ENCODE measurements at regions not wholly inside any gene's neighbourhood (a gene's known extent, or its start where the extent isn't known, plus 50 kb on each side); places are given as distances from the start of the nearest gene placed in this dataset.

GRCh38 chr17:27980043-27980442 lies 62.4 kb upstream of the NLK start:
- DNase-seq (ENCODE audit: low read depth) = no peak
- TF ChIP-seq, protein P1, sequence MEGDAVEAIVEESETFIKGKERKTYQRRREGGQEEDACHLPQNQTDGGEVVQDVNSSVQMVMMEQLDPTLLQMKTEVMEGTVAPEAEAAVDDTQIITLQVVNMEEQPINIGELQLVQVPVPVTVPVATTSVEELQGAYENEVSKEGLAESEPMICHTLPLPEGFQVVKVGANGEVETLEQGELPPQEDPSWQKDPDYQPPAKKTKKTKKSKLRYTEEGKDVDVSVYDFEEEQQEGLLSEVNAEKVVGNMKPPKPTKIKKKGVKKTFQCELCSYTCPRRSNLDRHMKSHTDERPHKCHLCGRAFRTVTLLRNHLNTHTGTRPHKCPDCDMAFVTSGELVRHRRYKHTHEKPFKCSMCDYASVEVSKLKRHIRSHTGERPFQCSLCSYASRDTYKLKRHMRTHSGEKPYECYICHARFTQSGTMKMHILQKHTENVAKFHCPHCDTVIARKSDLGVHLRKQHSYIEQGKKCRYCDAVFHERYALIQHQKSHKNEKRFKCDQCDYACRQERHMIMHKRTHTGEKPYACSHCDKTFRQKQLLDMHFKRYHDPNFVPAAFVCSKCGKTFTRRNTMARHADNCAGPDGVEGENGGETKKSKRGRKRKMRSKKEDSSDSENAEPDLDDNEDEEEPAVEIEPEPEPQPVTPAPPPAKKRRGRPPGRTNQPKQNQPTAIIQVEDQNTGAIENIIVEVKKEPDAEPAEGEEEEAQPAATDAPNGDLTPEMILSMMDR (IDR thresholded peaks at IDR 0.05; ENCODE audit: insufficient read depth, low read depth, low read length, missing control alignments) = no peak
- no peak overlapping the region for H3K4me3 ChIP-seq (ENCODE audit: low read depth, low read length)

- no peak overlapping the region for H3K4me3 ChIP-seq (ENCODE audit: low read depth, low read length)
- TF ChIP-seq, protein P1 (IDR thresholded peaks at IDR 0.05; ENCODE audit: insufficient read depth, low read depth, low read length, missing control alignments) = no peak
- DNase-seq (ENCODE audit: low read depth) = no peak
Observed at GRCh38 chr17:27981978-27982377, 60.5 kb upstream of the NLK start.

- no peak overlapping the region for H3K4me3 ChIP-seq (ENCODE audit: low read depth, low read length)
- TF ChIP-seq, protein P1 (IDR thresholded peaks at IDR 0.05; ENCODE audit: insufficient read depth, low read depth, low read length, missing control alignments) = no peak
Observed at GRCh38 chr17:27982688-27983087, 59.8 kb upstream of the NLK start.

DNA sequence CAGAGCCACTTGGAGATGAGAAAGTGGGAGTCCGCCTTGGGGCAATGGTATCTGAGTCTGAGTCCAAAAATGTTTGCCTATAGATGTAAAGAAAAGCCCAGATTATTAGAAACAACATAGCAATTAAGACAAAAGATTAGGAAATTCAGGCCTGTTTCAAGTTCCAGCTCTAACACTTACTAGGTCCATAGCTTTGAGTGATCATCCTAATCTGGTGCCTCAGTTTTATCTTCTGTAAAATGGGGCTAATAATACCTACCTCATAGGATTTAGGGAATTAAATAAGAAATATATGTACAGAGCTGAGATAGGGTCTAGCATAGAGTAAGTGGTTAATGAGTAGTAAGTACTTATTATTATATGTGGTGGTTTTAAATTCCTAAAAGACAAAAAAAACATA lies 58.6 kb upstream of the NLK start:
- H3K4me3 ChIP-seq (ENCODE audit: low read depth, low read length) = no peak overlapping the region
- DNase-seq (ENCODE audit: low read depth) = no peak
- TF ChIP-seq, protein P1 (IDR thresholded peaks at IDR 0.05; ENCODE audit: insufficient read depth, low read depth, low read length, missing control alignments) = no peak

More at GRCh38 chr17:27982688-27983087, 59.8 kb upstream of the NLK start:
- DNase-seq (ENCODE audit: low read depth) = no peak

GRCh38 chr17:27984404-27984803 lies 58.1 kb upstream of the NLK start:
- TF ChIP-seq, protein P1 (IDR thresholded peaks at IDR 0.05; ENCODE audit: insufficient read depth, low read depth, low read length, missing control alignments) = no peak
- no peak for DNase-seq (ENCODE audit: low read depth)
- H3K4me3 ChIP-seq (ENCODE audit: low read depth, low read length) = no peak overlapping the region

GRCh38 chr17:27984816-27985215 lies 57.7 kb upstream of the NLK start:
- TF ChIP-seq, protein P1 (IDR thresholded peaks at IDR 0.05; ENCODE audit: insufficient read depth, low read depth, low read length, missing control alignments) = no peak
- no peak overlapping the region for H3K4me3 ChIP-seq (ENCODE audit: low read depth, low read length)
- no peak for DNase-seq (ENCODE audit: low read depth)

DNA sequence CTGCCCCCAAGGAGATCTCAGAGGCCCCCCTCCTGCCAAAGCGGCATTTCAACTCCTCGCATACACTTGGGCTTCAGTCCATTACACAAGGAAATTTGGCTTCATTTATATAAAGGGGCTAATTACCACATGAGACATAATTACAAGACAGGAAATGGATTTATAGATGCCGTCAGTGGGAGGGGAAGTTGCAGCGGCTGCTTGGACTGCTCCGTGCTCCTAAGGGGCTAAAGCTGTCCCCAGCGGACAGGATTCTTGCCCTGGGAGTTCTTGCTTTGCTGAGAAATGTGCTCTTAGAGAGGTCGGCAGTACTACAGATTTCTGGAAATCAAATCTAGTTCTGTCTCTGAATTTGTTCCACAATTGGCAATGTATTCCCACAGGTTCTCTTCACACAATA lies 57.2 kb upstream of the NLK start:
- TF ChIP-seq, protein P1 (IDR thresholded peaks at IDR 0.05; ENCODE audit: insufficient read depth, low read depth, low read length, missing control alignments) = no peak
- no peak overlapping the region for H3K4me3 ChIP-seq (ENCODE audit: low read depth, low read length)
- no peak for DNase-seq (ENCODE audit: low read depth)

Data from GM12865 (cell line).